ENCODE measurements at regions not wholly inside any gene's neighbourhood (a gene's known extent, or its start where the extent isn't known, plus 50 kb on each side); places are given as distances from the start of the nearest gene placed in this dataset.

DNA sequence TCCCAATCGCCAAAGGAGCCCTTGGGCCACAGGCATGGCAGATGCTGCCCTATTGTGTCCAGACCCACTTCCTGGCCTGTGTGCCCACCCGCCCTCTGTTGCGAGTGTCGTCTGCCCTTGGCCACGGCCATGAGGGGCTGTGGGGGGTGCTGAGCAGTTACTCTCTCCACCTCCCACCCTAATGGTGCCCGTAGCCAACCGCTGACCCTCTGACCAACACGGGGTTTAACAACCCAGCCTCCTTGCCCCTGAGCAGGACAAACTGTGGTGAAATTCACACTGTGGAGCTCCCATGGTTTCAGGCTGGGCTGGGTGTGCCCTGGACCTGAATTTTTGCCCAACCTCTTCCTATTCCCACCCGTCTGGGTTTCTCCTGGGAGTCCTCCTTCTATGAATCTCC lies 145.7 kb upstream of the HDAC4 start:
- no peak for TF ChIP-seq CTCF (conservative IDR thresholded peaks at IDR 0.05 in 1 of 2, IDR thresholded peaks at IDR 0.05 in 1 of 2; ENCODE audit: low read depth in 1 of 2, low read length in 2 of 2)
- TF ChIP-seq EZH2 (IDR thresholded peaks at IDR 0.05; ENCODE audit: low read length, missing control alignments) = no peak
